Tibial artery (tissue), 4 donors: ENCODE measurements at regions not wholly inside any gene's neighbourhood (a gene's known extent, or its start where the extent isn't known, plus 50 kb on each side); places are given as distances from the start of the nearest gene placed in this dataset.

ENCODE experiments used
- DNase-seq, 2 donors: peaks; one replicate each; pipeline ENCODE4 v3.0.0-alpha.2; 2019
- H3K27ac ChIP-seq, 2 donors: fragments of 200-600 bp; sonication (generic) in 1 of 2; 1 replicate in 1 of 2; 2 replicates in 1 of 2; pipeline ENCODE4 v1.5.1; 2018 to 2019; ENCODE audit warnings: mild to moderate bottlenecking in 1 of 2
- H3K27me3 ChIP-seq, 2 donors: fragments of 200-600 bp; sonication (generic) in 1 of 2; one replicate each; pipeline versions ENCODE4 v1.5.1 to v1.6.0; 2016 to 2019
- H3K36me3 ChIP-seq, 3 donors: fragments of 200-600 bp; sonication (generic) in 2 of 3; one replicate each; pipeline ENCODE4 v1.5.1; 2016 to 2019; ENCODE audit warnings: mild to moderate bottlenecking in 2 of 3
- H3K4me1 ChIP-seq, 4 donors: fragments of 200-600 bp; sonication (generic) in 2 of 4; 1 replicate in 3 of 4; 2 replicates in 1 of 4; pipeline ENCODE4 v1.5.1; 2016 to 2019
- H3K4me3 ChIP-seq, 2 donors: fragments of 200-600 bp; sonication (generic) in 1 of 2; 1 replicate in 1 of 2; 2 replicates in 1 of 2; pipeline ENCODE4 v1.5.1; 2018 to 2019; ENCODE audit warnings: mild to moderate bottlenecking in 2 of 2
- H3K9me3 ChIP-seq, 3 donors: fragments of 200-600 bp; sonication (generic) in 1 of 3; one replicate each; pipeline ENCODE4 v1.5.1; 2016 to 2019
- CTCF ChIP-seq, 2 experiments: fragments of 200-600 bp in 1 of 2; fragments of 450-650 bp in 1 of 2; IDR thresholded peaks; one replicate each; pipeline ENCODE4 v1.5.1; 2017 to 2019; ENCODE audit warnings: antibody characterized with exemption in 2 of 2, mild to moderate bottlenecking in 1 of 2, moderate library complexity in 1 of 2
- intact Hi-C: fragments of 100-400 bp; cut with DNase I; formaldehyde crosslinking; loops from one replicate; pipeline ENCODE4 v1.15.0; 2023; ENCODE audit warnings: low total_unique reads

DNA sequence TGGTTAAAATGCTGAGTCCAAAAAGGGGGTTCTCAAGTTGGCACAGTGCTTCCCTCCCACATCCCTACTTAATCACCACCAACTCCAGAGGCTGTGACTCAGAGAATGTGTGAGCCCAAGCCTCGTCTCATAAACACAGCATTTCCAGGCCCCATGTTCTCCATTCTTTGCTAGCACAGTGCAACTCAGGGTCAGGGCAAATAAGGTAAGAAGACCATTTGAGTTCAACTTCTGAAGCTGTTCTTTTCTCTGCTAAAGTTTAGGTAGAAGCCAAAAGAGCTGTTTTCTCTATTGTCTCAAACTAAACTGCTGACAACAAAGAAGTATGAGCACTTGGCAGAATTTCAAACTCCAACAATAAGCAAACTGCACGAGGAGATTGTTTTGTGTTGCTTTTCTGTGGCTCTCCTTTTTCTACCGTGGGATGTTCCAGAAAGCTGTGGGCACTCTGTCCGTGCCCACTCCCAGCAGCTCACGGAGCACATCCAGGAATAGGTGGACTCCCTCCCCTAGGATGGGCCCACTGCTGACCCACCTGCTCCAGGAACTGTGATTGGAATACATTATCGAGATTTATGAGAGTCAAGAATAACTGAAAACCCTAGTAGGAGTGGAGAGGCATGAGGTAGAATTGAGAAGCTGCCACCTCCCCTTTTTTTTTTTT, 494.3 kb downstream of the COG6 start:
- intact Hi-C loops: loop anchor here (5.0 kb wide), 1 partner anchor 43 kb away; no protein-coding TSS in a partner anchor
- Histone ChIP-seq H3K4me1 (peaks cover 4 to 32% (median 8%) of the 10 kb centered on the region in 4 donors), H3K27me3 (no peaks in the 10 kb centered on the region), H3K4me3 (no peak overlapping the region), H3K36me3 (no peaks in the 10 kb centered on the region), H3K9me3 (no peaks in the 10 kb centered on the region), H3K27ac (peak overlapping the region; percentile 62 to 69)
- no peak for TF ChIP-seq CTCF (IDR thresholded peaks at IDR 0.05)
- DNase-seq: peak; percentile 74 to 76

DNA sequence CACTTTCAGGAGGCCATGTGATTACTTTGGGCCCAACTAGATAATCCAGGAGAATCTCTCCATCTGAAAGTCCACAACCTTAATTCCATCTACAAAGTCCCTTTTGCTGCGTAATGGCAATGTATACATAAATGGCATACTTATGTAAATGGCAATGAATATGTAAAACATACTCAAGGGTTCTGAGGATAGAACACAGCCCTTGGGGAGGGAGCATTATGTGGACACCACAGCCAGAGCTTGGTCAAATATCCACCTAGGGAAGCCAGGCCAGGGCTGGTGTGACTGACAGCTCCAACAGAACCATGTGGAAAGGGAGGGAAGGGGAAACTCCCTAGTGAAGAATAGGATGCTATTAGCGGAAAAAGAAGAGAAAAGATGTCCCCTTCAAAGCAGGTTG, 496.2 kb downstream of the COG6 start:
- no peaks in the 10 kb centered on the region for H3K36me3 ChIP-seq
- no peak for TF ChIP-seq CTCF (IDR thresholded peaks at IDR 0.05)
- intact Hi-C loops: loop anchor here (5.0 kb wide), 1 partner anchor 41 kb away; no protein-coding TSS in a partner anchor
- H3K4me3 ChIP-seq: no peak overlapping the region
- peak overlapping the region in 1 of 2 donors; percentile 14 for H3K27ac ChIP-seq
- no peaks in the 10 kb centered on the region for H3K9me3 ChIP-seq
- peaks cover 4 to 32% (median 8%) of the 10 kb centered on the region in 4 donors for H3K4me1 ChIP-seq
- DNase-seq: no peak
- no peaks in the 10 kb centered on the region for H3K27me3 ChIP-seq

- intact Hi-C loops: loop anchor here (5.0 kb wide), 1 partner anchor 40 kb away; no protein-coding TSS in a partner anchor
Measured at GRCh38 chr13:40152145-40152544, 496.7 kb downstream of the COG6 start.

DNA sequence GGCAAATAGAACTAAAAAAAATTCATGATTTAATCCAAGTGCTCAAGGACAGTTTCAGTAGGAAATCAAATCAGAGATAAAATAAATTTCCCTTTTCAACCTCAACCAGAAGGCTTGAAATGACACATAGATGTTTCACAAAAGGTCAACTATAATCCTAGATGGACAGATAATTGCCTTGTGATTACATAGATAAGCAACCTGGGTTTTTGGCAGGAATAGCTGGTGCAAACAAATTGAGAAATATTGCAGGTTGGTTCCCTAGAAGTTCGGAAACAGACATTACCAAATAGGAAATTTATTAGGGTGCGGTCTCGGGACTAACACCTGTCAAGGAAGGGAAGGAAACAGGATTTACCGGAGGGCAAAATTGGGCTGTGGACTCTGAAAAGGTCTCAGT, 497.5 kb downstream of the COG6 start:
- H3K36me3 ChIP-seq: no peaks in the 10 kb centered on the region
- TF ChIP-seq CTCF (IDR thresholded peaks at IDR 0.05): no peak
- intact Hi-C loops: loop anchor here (5.0 kb wide), 1 partner anchor 39 kb away; no protein-coding TSS in a partner anchor
- H3K27me3 ChIP-seq: no peaks in the 10 kb centered on the region
- H3K4me1 ChIP-seq: peaks cover 4 to 32% (median 8%) of the 10 kb centered on the region in 4 donors
- no peak for DNase-seq
- H3K9me3 ChIP-seq: no peaks in the 10 kb centered on the region
- no peak overlapping the region for H3K4me3 ChIP-seq
- H3K27ac ChIP-seq: peak overlapping the region in 1 of 2 donors; percentile 17

More at GRCh38 chr13:40152145-40152544, 496.7 kb downstream of the COG6 start:
- no peak overlapping the region for H3K4me3 ChIP-seq
- no peaks in the 10 kb centered on the region for H3K36me3 ChIP-seq
- peak overlapping the region in 1 of 2 donors; percentile 14 for H3K27ac ChIP-seq
- peak in 1 of 2 donors; percentile 43 for DNase-seq
- H3K4me1 ChIP-seq: peaks cover 4 to 32% (median 8%) of the 10 kb centered on the region in 4 donors
- no peaks in the 10 kb centered on the region for H3K9me3 ChIP-seq
- no peak for TF ChIP-seq CTCF (IDR thresholded peaks at IDR 0.05)
- no peaks in the 10 kb centered on the region for H3K27me3 ChIP-seq

DNA sequence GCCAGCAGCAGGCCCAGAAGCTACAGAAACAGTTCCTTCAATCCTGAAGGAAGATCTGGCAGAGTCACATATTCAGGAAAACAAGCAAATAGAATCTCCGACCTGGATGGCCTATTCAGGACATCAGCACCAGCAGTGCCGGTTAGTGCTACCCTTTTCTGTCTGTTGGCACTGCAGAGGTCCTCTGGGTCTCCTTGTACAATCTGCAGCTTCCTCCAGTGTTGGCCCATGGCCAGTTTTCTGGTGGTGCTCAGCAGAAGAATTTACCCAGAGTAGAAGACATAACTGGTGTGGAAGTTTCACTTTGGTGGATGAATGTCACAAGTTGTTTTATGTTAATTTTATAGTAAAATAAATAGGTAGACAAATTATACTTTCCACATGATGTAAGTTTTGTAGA, 498.1 kb downstream of the COG6 start:
- intact Hi-C loops: loop anchor here (5.0 kb wide), 1 partner anchor 39 kb away; no protein-coding TSS in a partner anchor
- H3K4me3 ChIP-seq: no peak overlapping the region
- TF ChIP-seq CTCF (IDR thresholded peaks at IDR 0.05): no peak
- no peaks in the 10 kb centered on the region for H3K27me3 ChIP-seq
- H3K36me3 ChIP-seq: no peaks in the 10 kb centered on the region
- peaks cover 4 to 32% (median 8%) of the 10 kb centered on the region in 4 donors for H3K4me1 ChIP-seq
- DNase-seq: peak in 1 of 2 donors; percentile 29
- H3K9me3 ChIP-seq: no peaks in the 10 kb centered on the region
- peak overlapping the region in 1 of 2 donors; percentile 17 for H3K27ac ChIP-seq
